ENCODE measurements at regions not wholly inside any gene's neighbourhood (a gene's known extent, or its start where the extent isn't known, plus 50 kb on each side); places are given as distances from the start of the nearest gene placed in this dataset.

DNA sequence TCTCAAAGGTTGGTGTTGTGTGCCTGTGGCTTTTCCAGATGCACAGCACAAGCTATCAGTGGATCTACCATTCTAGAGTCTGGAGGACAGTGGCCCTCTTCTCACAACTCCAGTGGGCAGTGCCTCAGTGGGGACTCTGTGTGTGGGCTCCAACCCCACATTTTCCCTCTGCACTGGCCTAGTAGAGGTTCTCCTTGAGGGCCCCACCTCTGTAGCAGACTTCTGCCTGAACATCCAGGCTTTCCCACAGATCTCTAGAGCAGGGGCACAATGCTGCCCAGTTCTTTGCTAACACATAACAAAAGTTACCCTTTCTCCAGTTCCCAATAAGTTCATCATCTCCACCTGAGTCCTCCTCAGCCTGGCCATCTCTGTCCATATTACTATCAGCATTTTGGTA is 102.1 kb upstream of the ANKRD55 start (continued):
- TF ChIP-seq, protein P1, sequence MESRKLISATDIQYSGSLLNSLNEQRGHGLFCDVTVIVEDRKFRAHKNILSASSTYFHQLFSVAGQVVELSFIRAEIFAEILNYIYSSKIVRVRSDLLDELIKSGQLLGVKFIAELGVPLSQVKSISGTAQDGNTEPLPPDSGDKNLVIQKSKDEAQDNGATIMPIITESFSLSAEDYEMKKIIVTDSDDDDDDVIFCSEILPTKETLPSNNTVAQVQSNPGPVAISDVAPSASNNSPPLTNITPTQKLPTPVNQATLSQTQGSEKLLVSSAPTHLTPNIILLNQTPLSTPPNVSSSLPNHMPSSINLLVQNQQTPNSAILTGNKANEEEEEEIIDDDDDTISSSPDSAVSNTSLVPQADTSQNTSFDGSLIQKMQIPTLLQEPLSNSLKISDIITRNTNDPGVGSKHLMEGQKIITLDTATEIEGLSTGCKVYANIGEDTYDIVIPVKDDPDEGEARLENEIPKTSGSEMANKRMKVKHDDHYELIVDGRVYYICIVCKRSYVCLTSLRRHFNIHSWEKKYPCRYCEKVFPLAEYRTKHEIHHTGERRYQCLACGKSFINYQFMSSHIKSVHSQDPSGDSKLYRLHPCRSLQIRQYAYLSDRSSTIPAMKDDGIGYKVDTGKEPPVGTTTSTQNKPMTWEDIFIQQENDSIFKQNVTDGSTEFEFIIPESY (IDR thresholded peaks at IDR 0.05; ENCODE audit: borderline replicate concordance, low read depth) = no peak
- no peak for TF ChIP-seq CHD2 (IDR thresholded peaks at IDR 0.05; ENCODE audit: low read length, partially characterized antibody)
- TF ChIP-seq, protein P2, sequence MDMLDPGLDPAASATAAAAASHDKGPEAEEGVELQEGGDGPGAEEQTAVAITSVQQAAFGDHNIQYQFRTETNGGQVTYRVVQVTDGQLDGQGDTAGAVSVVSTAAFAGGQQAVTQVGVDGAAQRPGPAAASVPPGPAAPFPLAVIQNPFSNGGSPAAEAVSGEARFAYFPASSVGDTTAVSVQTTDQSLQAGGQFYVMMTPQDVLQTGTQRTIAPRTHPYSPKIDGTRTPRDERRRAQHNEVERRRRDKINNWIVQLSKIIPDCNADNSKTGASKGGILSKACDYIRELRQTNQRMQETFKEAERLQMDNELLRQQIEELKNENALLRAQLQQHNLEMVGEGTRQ (IDR thresholded peaks at IDR 0.05; ENCODE audit: borderline replicate concordance, low read depth, low read length) = no peak
- TF ChIP-seq POLR2AphosphoS5 (IDR thresholded peaks at IDR 0.05; ENCODE audit: low read depth, low read length) = no peak
- TF ChIP-seq, protein P3, sequence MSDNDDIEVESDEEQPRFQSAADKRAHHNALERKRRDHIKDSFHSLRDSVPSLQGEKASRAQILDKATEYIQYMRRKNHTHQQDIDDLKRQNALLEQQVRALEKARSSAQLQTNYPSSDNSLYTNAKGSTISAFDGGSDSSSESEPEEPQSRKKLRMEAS (IDR thresholded peaks at IDR 0.05; ENCODE audit: low read depth) = no peak
- TF ChIP-seq JUND (IDR thresholded peaks at IDR 0.05) = no peak
- no peak for TF ChIP-seq FOXM1 (IDR thresholded peaks at IDR 0.05; ENCODE audit: low read depth)

DNA sequence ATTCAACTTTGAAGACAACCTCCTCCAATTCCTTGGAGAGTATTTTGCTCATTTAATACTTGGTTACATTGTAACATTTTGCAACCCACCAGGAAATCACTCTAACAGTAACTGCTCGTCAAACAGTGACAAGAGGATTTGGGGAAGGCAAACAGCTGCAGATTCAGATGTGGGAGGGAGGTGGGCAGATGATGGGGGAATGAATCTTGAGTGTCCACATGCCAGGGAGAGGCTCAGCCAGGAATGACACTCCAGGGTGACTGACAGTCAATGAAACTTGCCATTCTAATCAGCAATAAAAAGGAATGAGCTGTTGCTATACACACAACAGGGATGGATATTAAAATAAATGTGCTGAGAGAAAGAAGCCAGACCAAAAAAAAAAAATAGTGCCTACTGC is 97.7 kb upstream of the ANKRD55 start:
- no peak overlapping the region for H3K4me3 ChIP-seq (ENCODE audit: low read depth in 2 of 2, low read length in 1 of 2)
- H3F3A ChIP-seq (replicated peaks; ENCODE audit: insufficient read depth) = no peaks in the 10 kb centered on the region
- TF ChIP-seq, protein P1 (IDR thresholded peaks at IDR 0.05; ENCODE audit: borderline replicate concordance, low read depth) = no peak
- TF ChIP-seq MEF2A (IDR thresholded peaks at IDR 0.05; ENCODE audit: borderline replicate concordance, low read depth) = no peak
- TF ChIP-seq RAD21 (IDR thresholded peaks at IDR 0.05; ENCODE audit: low read length) = no peak
- TF ChIP-seq GABPA (IDR thresholded peaks at IDR 0.05; ENCODE audit: low read depth) = no peak
- TF ChIP-seq ELF1 (IDR thresholded peaks at IDR 0.05) = no peak
- TF ChIP-seq SMC3 (IDR thresholded peaks at IDR 0.05; ENCODE audit: low read depth, low read length) = no peak
- TF ChIP-seq GATA2 (CRISPR knock-in tag; IDR thresholded peaks at IDR 0.05) = no peak
- TF ChIP-seq SIN3A (IDR thresholded peaks at IDR 0.05; ENCODE audit: borderline replicate concordance, low read depth, low read length) = no peak
- TF ChIP-seq, protein P4, sequence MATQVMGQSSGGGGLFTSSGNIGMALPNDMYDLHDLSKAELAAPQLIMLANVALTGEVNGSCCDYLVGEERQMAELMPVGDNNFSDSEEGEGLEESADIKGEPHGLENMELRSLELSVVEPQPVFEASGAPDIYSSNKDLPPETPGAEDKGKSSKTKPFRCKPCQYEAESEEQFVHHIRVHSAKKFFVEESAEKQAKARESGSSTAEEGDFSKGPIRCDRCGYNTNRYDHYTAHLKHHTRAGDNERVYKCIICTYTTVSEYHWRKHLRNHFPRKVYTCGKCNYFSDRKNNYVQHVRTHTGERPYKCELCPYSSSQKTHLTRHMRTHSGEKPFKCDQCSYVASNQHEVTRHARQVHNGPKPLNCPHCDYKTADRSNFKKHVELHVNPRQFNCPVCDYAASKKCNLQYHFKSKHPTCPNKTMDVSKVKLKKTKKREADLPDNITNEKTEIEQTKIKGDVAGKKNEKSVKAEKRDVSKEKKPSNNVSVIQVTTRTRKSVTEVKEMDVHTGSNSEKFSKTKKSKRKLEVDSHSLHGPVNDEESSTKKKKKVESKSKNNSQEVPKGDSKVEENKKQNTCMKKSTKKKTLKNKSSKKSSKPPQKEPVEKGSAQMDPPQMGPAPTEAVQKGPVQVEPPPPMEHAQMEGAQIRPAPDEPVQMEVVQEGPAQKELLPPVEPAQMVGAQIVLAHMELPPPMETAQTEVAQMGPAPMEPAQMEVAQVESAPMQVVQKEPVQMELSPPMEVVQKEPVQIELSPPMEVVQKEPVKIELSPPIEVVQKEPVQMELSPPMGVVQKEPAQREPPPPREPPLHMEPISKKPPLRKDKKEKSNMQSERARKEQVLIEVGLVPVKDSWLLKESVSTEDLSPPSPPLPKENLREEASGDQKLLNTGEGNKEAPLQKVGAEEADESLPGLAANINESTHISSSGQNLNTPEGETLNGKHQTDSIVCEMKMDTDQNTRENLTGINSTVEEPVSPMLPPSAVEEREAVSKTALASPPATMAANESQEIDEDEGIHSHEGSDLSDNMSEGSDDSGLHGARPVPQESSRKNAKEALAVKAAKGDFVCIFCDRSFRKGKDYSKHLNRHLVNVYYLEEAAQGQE (IDR thresholded peaks at IDR 0.05; ENCODE audit: low read depth, low read length) = no peak
- no peak for TF ChIP-seq FOXM1 (IDR thresholded peaks at IDR 0.05; ENCODE audit: low read depth)
- TF ChIP-seq, protein P5, sequence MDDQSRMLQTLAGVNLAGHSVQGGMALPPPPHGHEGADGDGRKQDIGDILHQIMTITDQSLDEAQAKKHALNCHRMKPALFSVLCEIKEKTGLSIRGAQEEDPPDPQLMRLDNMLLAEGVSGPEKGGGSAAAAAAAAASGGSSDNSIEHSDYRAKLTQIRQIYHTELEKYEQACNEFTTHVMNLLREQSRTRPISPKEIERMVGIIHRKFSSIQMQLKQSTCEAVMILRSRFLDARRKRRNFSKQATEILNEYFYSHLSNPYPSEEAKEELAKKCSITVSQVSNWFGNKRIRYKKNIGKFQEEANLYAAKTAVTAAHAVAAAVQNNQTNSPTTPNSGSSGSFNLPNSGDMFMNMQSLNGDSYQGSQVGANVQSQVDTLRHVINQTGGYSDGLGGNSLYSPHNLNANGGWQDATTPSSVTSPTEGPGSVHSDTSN (IDR thresholded peaks at IDR 0.05) = no peak
- TF ChIP-seq, protein P3 (IDR thresholded peaks at IDR 0.05; ENCODE audit: low read depth) = no peak
- TF ChIP-seq MXI1 (IDR thresholded peaks at IDR 0.05; ENCODE audit: low read depth, low read length) = no peak
- TF ChIP-seq YY1 (IDR thresholded peaks at IDR 0.05; ENCODE audit: low read depth) = no peak
- TF ChIP-seq TCF12 (IDR thresholded peaks at IDR 0.05) = no peak
- TF ChIP-seq, protein P6, sequence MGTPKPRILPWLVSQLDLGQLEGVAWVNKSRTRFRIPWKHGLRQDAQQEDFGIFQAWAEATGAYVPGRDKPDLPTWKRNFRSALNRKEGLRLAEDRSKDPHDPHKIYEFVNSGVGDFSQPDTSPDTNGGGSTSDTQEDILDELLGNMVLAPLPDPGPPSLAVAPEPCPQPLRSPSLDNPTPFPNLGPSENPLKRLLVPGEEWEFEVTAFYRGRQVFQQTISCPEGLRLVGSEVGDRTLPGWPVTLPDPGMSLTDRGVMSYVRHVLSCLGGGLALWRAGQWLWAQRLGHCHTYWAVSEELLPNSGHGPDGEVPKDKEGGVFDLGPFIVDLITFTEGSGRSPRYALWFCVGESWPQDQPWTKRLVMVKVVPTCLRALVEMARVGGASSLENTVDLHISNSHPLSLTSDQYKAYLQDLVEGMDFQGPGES (IDR thresholded peaks at IDR 0.05; ENCODE audit: low read depth, low read length) = no peak
- TF ChIP-seq FOSL2 (IDR thresholded peaks at IDR 0.05; ENCODE audit: borderline replicate concordance, low read depth) = no peak
- no peaks in the 10 kb centered on the region for H4K20me1 ChIP-seq (ENCODE audit: insufficient read depth)
- POLR2A ChIA-PET = no interaction called here
- H3K4me2 ChIP-seq = no peak overlapping the region
- H3K9ac ChIP-seq = no peak overlapping the region
- H3K9me2 ChIP-seq = no peaks in the 10 kb centered on the region
- no peaks in the 10 kb centered on the region for H3K36me3 ChIP-seq (replicated peaks in 1 of 2; ENCODE audit: control insufficient read depth in 1 of 2, insufficient read depth in 2 of 2, low read length in 1 of 2)
- H3K79me2 ChIP-seq (ENCODE audit: insufficient read depth) = no peaks in the 10 kb centered on the region
- CTCF ChIA-PET = no interaction called here
- H3K27ac ChIP-seq (ENCODE audit: low read depth in 2 of 2, low read length in 1 of 2) = peak overlapping the region in 1 of 2 experiments; percentile 95; a peak in 2 of 4 replicates
- 87% methylated on average over 1 of the region's 1 CpG for WGBS (ENCODE audit: low lambda C conversion rate)
- 0 out of 2 replicates have a peak, but pooled peaks cover 5% of the 10 kb centered on the region for H3K9me3 ChIP-seq
- no peak overlapping the region for H2AFZ ChIP-seq (ENCODE audit: low read depth)
- H3K4me1 ChIP-seq (ENCODE audit: control insufficient read depth in 1 of 2, insufficient read depth in 2 of 2, low read depth in 1 of 2, low read length in 1 of 2) = peaks cover 12 to 43% of the 10 kb centered on the region in 2 experiments; a peak in 2 of 4 replicates
- no peaks in the 10 kb centered on the region for H3K27me3 ChIP-seq (ENCODE audit: insufficient read depth)
- no peak for DNase-seq
